KMS-11 (cell line): ENCODE measurements at regions not wholly inside any gene's neighbourhood (a gene's known extent, or its start where the extent isn't known, plus 50 kb on each side); places are given as distances from the start of the nearest gene placed in this dataset.

Experiments used
- H2AFZ ChIP-seq: fragments of 200-600 bp; sonication (generic); 2 replicates; pipeline ENCODE4 v1.6.1; 2016; ENCODE audit warnings: antibody characterized with exemption, mixed run types, low read depth
- H3K27ac ChIP-seq: fragments of 200-600 bp; sonication (generic); 2 replicates; pipeline ENCODE4 v1.6.1; 2016; ENCODE audit warnings: mild to moderate bottlenecking, mixed run types
- H3K27me3 ChIP-seq: fragments of 200-600 bp; sonication (generic); 2 replicates; pipeline ENCODE4 v1.6.1; 2017; ENCODE audit warnings: mild to moderate bottlenecking, low read depth, mixed run types, moderate library complexity; ENCODE audit not compliant: insufficient read depth
- H3K36me3 ChIP-seq: fragments of 200-600 bp; sonication (generic); 2 replicates; pipeline ENCODE4 v1.6.1; 2017; ENCODE audit warnings: mild to moderate bottlenecking, mixed run types; ENCODE audit not compliant: insufficient read depth
- H3K4me1 ChIP-seq: fragments of 200-600 bp; sonication (generic); 2 replicates; pipeline ENCODE4 v1.6.1; 2016; ENCODE audit warnings: mild to moderate bottlenecking, low read depth, mixed run types; ENCODE audit not compliant: poor library complexity, severe bottlenecking
- H3K4me2 ChIP-seq: fragments of 200-600 bp; sonication (generic); 2 replicates; pipeline ENCODE4 v1.7.0; 2016; ENCODE audit warnings: mild to moderate bottlenecking, mixed run types
- H3K4me3 ChIP-seq: fragments of 200-600 bp; sonication (generic); IDR thresholded peaks from 2 replicates; pipeline ENCODE4 v1.6.1; 2017; ENCODE audit warnings: low read depth, low read length, mixed read lengths; ENCODE audit not compliant: insufficient read depth
- H3K79me2 ChIP-seq: fragments of 200-600 bp; sonication (generic); 2 replicates; pipeline ENCODE4 v1.6.1; 2016; ENCODE audit warnings: low read depth, mixed run types; ENCODE audit not compliant: insufficient read depth
- H3K9ac ChIP-seq: fragments of 200-600 bp; sonication (generic); 2 replicates; pipeline ENCODE4 v1.6.1; 2016; ENCODE audit warnings: mild to moderate bottlenecking, mixed run types
- H4K20me1 ChIP-seq: fragments of 200-600 bp; sonication (generic); 2 replicates; pipeline ENCODE4 v1.6.1; 2016; ENCODE audit warnings: mild to moderate bottlenecking, mixed run types; ENCODE audit not compliant: insufficient read depth
- CTCF ChIP-seq: fragments of 200-600 bp; sonication (generic); conservative IDR thresholded peaks from 2 replicates; pipeline ENCODE4 v1.6.1; 2017; ENCODE audit warnings: low read depth, mild to moderate bottlenecking, antibody characterized with exemption, low read length, moderate library complexity, mixed read lengths

GRCh38 chr12:77584860-77585259 lies 245.8 kb upstream of the NAV3 start:
- Histone ChIP-seq H3K36me3 (no peaks in the 10 kb centered on the region), H4K20me1 (no peaks in the 10 kb centered on the region), H3K4me2 (no peak overlapping the region), H3K4me3 (no peak overlapping the region), H2AFZ (no peak overlapping the region), H3K79me2 (no peaks in the 10 kb centered on the region), H3K27me3 (no peaks in the 10 kb centered on the region), H3K9ac (no peak overlapping the region), H3K4me1 (no peaks in the 10 kb centered on the region), H3K27ac (no peak overlapping the region)
- TF ChIP-seq CTCF: no peak

DNA sequence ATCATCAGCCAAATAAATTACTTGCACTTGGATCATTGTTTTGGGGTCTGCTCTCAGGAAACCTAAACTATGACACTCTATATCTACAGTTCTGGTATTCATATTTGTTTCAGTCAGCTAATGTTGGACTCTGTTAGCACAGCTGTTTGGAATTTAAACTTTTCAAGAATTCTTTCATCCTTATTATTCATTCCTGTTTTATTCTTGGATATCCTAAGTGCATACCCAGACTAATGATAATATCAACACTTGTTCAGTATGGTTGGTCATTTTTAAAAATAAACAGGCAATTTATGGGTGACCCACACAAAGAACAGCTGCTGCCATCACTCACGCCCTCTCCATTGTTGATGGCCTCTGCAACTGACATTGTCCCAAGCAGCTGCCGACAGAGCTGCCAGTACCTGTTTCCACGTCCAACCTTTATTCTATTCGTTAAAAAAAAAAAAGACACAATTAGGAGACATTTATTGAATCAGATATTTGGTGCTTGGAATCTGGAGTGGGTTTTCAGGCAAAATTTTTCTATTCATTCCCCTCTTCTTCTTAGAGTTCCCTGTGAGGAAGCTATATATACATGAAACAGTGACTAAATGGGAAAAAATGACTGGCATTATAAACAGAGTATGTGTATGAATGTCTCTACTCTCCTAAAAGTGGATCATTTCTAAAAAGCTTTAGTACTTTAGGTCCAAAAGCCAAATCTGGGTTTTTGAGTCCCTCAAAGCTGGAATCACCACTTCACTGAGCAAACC lies 252.1 kb upstream of the NAV3 start:
- Histone ChIP-seq H3K4me1 (no peaks in the 10 kb centered on the region), H3K9ac (no peak overlapping the region), H4K20me1 (no peaks in the 10 kb centered on the region), H3K79me2 (no peaks in the 10 kb centered on the region), H3K27ac (no peak overlapping the region), H3K4me3 (no peak overlapping the region), H3K27me3 (no peaks in the 10 kb centered on the region), H3K4me2 (no peak overlapping the region), H3K36me3 (no peaks in the 10 kb centered on the region), H2AFZ (no peak overlapping the region)
- TF ChIP-seq CTCF: no peak

DNA sequence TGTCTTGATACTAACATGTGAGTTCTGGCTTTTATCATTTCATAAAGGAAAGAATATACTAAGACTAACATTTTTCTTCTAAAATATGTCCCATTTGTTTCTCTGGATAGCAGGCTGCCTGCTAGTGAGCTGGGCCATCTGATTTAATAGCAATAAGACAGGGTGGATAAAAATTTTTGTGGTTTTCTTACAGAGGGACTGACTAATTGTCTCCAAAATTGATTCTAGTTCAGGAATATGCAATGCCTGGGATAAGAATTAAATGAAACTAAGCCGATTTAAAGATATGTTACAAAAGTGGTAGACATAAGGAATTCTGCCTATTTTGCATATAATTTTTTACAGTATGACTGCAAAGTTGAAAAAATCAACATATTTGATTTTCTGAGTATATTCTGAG lies 252.9 kb upstream of the NAV3 start:
- no peaks in the 10 kb centered on the region for H3K27me3 ChIP-seq
- no peaks in the 10 kb centered on the region for H4K20me1 ChIP-seq
- no peaks in the 10 kb centered on the region for H3K36me3 ChIP-seq
- no peak overlapping the region for H2AFZ ChIP-seq
- no peaks in the 10 kb centered on the region for H3K79me2 ChIP-seq
- H3K4me3 ChIP-seq: no peak overlapping the region
- H3K4me2 ChIP-seq: no peak overlapping the region
- no peak overlapping the region for H3K27ac ChIP-seq
- H3K4me1 ChIP-seq: no peaks in the 10 kb centered on the region
- H3K9ac ChIP-seq: no peak overlapping the region
- no peak for TF ChIP-seq CTCF

DNA sequence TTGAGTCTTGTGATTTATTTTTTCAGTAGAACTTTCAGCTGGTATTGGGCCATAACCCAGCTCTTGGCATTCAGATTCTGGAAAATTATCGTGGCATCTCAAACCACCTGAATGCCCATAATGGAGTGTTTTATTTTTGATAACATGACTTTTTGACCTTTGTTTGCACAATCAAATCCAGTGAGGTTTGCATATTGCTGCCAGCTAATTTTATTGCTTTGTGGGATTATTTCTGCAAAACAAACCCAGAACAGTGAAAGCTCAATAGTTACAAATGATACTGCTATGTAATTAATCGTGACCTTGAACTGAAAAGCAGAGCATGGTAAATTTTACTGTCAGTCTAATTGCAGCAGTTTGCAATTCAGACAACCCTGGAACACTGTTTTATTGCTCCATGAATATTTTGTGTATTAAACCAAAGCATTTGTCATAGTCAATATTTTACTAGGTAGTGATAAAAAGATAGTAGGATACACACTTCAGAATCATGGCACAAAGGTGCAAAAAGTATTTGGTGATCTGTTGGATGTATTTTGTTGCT lies 255.2 kb upstream of the NAV3 start:
- no peak for TF ChIP-seq CTCF
- Histone ChIP-seq H3K4me1 (no peaks in the 10 kb centered on the region), H2AFZ (no peak overlapping the region), H3K36me3 (no peaks in the 10 kb centered on the region), H3K27me3 (no peaks in the 10 kb centered on the region), H3K4me3 (no peak overlapping the region), H3K27ac (no peak overlapping the region), H3K9ac (no peak overlapping the region), H4K20me1 (no peaks in the 10 kb centered on the region), H3K4me2 (no peak overlapping the region), H3K79me2 (no peaks in the 10 kb centered on the region)
